WTC11 (cell line): ENCODE measurements at regions not wholly inside any gene's neighbourhood (a gene's known extent, or its start where the extent isn't known, plus 50 kb on each side); places are given as distances from the start of the nearest gene placed in this dataset.

Experiments used
- ATAC-seq: fragments of 200-7000 bp; cut with Tn5 transposase; 2 replicates; pipeline ENCODE4 v1.10.0; 2021; ENCODE audit warnings: mild to moderate bottlenecking, moderate library complexity
- CTCF ChIA-PET: fragments of 300-600 bp; sonication (Branson Sonifier 250); formaldehyde crosslinking; loops from one replicate; lab custom pipeline; 2021; ENCODE audit warnings: antibody characterized with exemption; lab: Charles Lee
- POLR2A ChIA-PET: fragments of 350-600 bp; sonication (Branson Sonifier 250); formaldehyde crosslinking; loops from one replicate; lab custom pipeline; 2021; ENCODE audit warnings: antibody characterized with exemption; lab: Charles Lee
- DNase-seq: peaks from one replicate; pipeline ENCODE4 v3.0.0; 2021; ENCODE audit warnings: low spot score
- H3K27ac Mint-ChIP-seq: 2 replicates; pipeline ENCODE4 v1.8.0; 2021; ENCODE audit warnings: mixed read lengths
- H3K27me3 Mint-ChIP-seq: 2 replicates; pipeline ENCODE4 v1.8.0; 2021; ENCODE audit warnings: low read depth, mild to moderate bottlenecking, moderate library complexity, mixed read lengths
- H3K36me3 Mint-ChIP-seq: 2 replicates; pipeline ENCODE4 v1.8.0; 2021; ENCODE audit warnings: mixed read lengths
- H3K4me1 Mint-ChIP-seq: 2 replicates; pipeline ENCODE4 v1.8.0; 2022; ENCODE audit warnings: mixed read lengths
- H3K4me3 Mint-ChIP-seq: 2 replicates; pipeline ENCODE4 v1.8.0; 2021; ENCODE audit warnings: mild to moderate bottlenecking, moderate library complexity, mixed read lengths
- H3K9me3 Mint-ChIP-seq: 2 replicates; pipeline ENCODE4 v1.8.0; 2021; ENCODE audit warnings: mixed read lengths
- CBFB ChIP-seq: sonication (generic); formaldehyde crosslinking; IDR thresholded peaks from 2 replicates; pipeline ENCODE4 v1.8.1; 2022; ENCODE audit warnings: mild to moderate bottlenecking, low read depth, missing genetic modification reagents
- FOXJ3 ChIP-seq: sonication (generic); formaldehyde crosslinking; IDR thresholded peaks from 2 replicates; pipeline ENCODE4 v1.9.0; 2021; ENCODE audit warnings: missing genetic modification reagents, mild to moderate bottlenecking, borderline replicate concordance
- JAZF1 ChIP-seq: fragments of 250-450 bp; sonication (Bioruptor Pico); IDR thresholded peaks from 2 replicates; pipeline ENCODE4 v1.9.0; 2021; ENCODE audit warnings: moderate library complexity, mild to moderate bottlenecking, inconsistent platforms
- KAT7 ChIP-seq: sonication (generic); formaldehyde crosslinking; IDR thresholded peaks from 2 replicates; pipeline ENCODE4 v1.8.1; 2023; ENCODE audit warnings: missing genetic modification reagents, mild to moderate bottlenecking, borderline replicate concordance
- MXD4 ChIP-seq: fragments of 250-450 bp; sonication (Bioruptor Pico); IDR thresholded peaks from 2 replicates; pipeline ENCODE4 v1.8.0; 2021; ENCODE audit warnings: mild to moderate bottlenecking, moderate library complexity, borderline replicate concordance
- MYBL2 ChIP-seq: sonication (generic); formaldehyde crosslinking; IDR thresholded peaks from 2 replicates; pipeline ENCODE4 v1.8.1; 2023; ENCODE audit warnings: mild to moderate bottlenecking, moderate library complexity, missing genetic modification reagents
- NFATC4 ChIP-seq: fragments of 250-450 bp; sonication (Bioruptor Pico); IDR thresholded peaks from 2 replicates; pipeline ENCODE4 v1.9.0; 2021; ENCODE audit warnings: mild to moderate bottlenecking
- RELA ChIP-seq: sonication (generic); formaldehyde crosslinking; IDR thresholded peaks from 2 replicates; pipeline ENCODE4 v1.8.1; 2022; ENCODE audit warnings: missing genetic modification reagents, mild to moderate bottlenecking, borderline replicate concordance
- SOX15 ChIP-seq: fragments of 250-450 bp; sonication (Bioruptor Pico); IDR thresholded peaks from 2 replicates; pipeline ENCODE4 v1.9.0; 2021; ENCODE audit warnings: mild to moderate bottlenecking
- TCF7 ChIP-seq: sonication (generic); formaldehyde crosslinking; IDR thresholded peaks from 2 replicates; pipeline ENCODE4 v1.8.0; 2022; ENCODE audit warnings: mild to moderate bottlenecking, low read depth, missing genetic modification reagents, moderate library complexity
- ZNF121 ChIP-seq: sonication (generic); formaldehyde crosslinking; IDR thresholded peaks from 2 replicates; pipeline ENCODE4 v1.8.0; 2023; ENCODE audit warnings: missing genetic modification reagents
- ZNF232 ChIP-seq: sonication (generic); formaldehyde crosslinking; IDR thresholded peaks from 2 replicates; pipeline ENCODE4 v1.8.0; 2022; ENCODE audit warnings: mild to moderate bottlenecking, missing genetic modification reagents
- ZNF317 ChIP-seq: sonication (generic); formaldehyde crosslinking; IDR thresholded peaks from 2 replicates; pipeline ENCODE4 v1.8.1; 2023; ENCODE audit warnings: low read depth, mild to moderate bottlenecking, moderate library complexity, missing genetic modification reagents, borderline replicate concordance
- TF ChIP-seq, protein P1 (sequence below): fragments of 250-450 bp; sonication (Bioruptor Pico); IDR thresholded peaks from 2 replicates; pipeline ENCODE4 v1.9.0; 2021; ENCODE audit warnings: mild to moderate bottlenecking, borderline replicate concordance
- TF ChIP-seq, protein P2 (sequence below): sonication (generic); formaldehyde crosslinking; IDR thresholded peaks from 2 replicates; pipeline ENCODE4 v1.8.1; 2023; ENCODE audit warnings: mild to moderate bottlenecking, missing genetic modification reagents
- TF ChIP-seq, protein P3 (sequence below): fragments of 250-450 bp; sonication (Bioruptor Pico); IDR thresholded peaks from 2 replicates; pipeline ENCODE4 v1.9.0; 2021; ENCODE audit warnings: mild to moderate bottlenecking
- TF ChIP-seq, protein P4 (sequence below): sonication (generic); formaldehyde crosslinking; conservative IDR thresholded peaks from 2 replicates; pipeline ENCODE4 v1.8.1; 2023; ENCODE audit warnings: mild to moderate bottlenecking, low read depth, missing genetic modification reagents, moderate library complexity
- TF ChIP-seq, protein P5 (sequence below): sonication (generic); formaldehyde crosslinking; IDR thresholded peaks from 2 replicates; pipeline ENCODE4 v1.8.0; 2023; ENCODE audit warnings: missing genetic modification reagents
- TF ChIP-seq, protein P6 (sequence below): fragments of 200-600 bp; IDR thresholded peaks from 2 replicates; pipeline ENCODE4 v1.8.0; 2022; ENCODE audit warnings: antibody characterized with exemption
- TF ChIP-seq, protein P7 (sequence below): sonication (generic); formaldehyde crosslinking; IDR thresholded peaks from 2 replicates; pipeline ENCODE4 v1.8.1; 2023; ENCODE audit warnings: mild to moderate bottlenecking, missing genetic modification reagents, moderate library complexity
- TF ChIP-seq, protein P8 (sequence below): fragments of 250-450 bp; sonication (Bioruptor Pico); IDR thresholded peaks from 2 replicates; pipeline ENCODE4 v1.9.0; 2021; ENCODE audit warnings: mild to moderate bottlenecking

DNA sequence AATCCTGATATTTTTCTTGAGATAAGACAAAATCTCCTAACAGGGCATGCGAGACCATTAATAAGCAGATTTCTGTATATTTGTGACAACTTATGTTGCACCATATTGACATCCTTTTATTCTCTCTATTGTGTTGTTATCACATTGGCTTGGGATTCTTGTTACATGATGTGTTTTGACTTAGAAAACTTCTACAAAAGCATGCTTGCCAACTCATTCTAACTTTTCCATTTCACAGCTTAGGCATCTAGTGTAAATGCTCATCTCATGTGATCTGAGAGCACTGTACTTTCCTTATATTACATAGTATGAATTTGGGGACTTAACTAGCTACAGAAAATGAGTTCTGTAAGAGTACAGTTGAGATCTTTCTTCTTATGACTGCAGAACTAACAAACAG, 1040.7 kb upstream of the ADGRB3 start:
- CTCF ChIA-PET: no interaction called here
- ATAC-seq (no peak), DNase-seq (no peak)
- POLR2A ChIA-PET: no interaction called here
- no peaks in the 10 kb centered on the region for H3K36me3 Mint-ChIP-seq
- no peak overlapping the region for H3K4me3 Mint-ChIP-seq
- no peaks in the 10 kb centered on the region for H3K27me3 Mint-ChIP-seq
- H3K9me3 Mint-ChIP-seq: peaks cover 4% of the 10 kb centered on the region; the same call in 1 of the 2 replicates
- TF ChIP-seq, protein P1, sequence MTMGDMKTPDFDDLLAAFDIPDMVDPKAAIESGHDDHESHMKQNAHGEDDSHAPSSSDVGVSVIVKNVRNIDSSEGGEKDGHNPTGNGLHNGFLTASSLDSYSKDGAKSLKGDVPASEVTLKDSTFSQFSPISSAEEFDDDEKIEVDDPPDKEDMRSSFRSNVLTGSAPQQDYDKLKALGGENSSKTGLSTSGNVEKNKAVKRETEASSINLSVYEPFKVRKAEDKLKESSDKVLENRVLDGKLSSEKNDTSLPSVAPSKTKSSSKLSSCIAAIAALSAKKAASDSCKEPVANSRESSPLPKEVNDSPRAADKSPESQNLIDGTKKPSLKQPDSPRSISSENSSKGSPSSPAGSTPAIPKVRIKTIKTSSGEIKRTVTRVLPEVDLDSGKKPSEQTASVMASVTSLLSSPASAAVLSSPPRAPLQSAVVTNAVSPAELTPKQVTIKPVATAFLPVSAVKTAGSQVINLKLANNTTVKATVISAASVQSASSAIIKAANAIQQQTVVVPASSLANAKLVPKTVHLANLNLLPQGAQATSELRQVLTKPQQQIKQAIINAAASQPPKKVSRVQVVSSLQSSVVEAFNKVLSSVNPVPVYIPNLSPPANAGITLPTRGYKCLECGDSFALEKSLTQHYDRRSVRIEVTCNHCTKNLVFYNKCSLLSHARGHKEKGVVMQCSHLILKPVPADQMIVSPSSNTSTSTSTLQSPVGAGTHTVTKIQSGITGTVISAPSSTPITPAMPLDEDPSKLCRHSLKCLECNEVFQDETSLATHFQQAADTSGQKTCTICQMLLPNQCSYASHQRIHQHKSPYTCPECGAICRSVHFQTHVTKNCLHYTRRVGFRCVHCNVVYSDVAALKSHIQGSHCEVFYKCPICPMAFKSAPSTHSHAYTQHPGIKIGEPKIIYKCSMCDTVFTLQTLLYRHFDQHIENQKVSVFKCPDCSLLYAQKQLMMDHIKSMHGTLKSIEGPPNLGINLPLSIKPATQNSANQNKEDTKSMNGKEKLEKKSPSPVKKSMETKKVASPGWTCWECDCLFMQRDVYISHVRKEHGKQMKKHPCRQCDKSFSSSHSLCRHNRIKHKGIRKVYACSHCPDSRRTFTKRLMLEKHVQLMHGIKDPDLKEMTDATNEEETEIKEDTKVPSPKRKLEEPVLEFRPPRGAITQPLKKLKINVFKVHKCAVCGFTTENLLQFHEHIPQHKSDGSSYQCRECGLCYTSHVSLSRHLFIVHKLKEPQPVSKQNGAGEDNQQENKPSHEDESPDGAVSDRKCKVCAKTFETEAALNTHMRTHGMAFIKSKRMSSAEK (CRISPR knock-in tag): no peak
- TF ChIP-seq RELA (CRISPR knock-in tag) (no peak), FOXJ3 (no peak), JAZF1 (CRISPR knock-in tag) (no peak), SOX15 (CRISPR knock-in tag) (no peak), KAT7 (CRISPR knock-in tag) (no peak)
- TF ChIP-seq, protein P2, sequence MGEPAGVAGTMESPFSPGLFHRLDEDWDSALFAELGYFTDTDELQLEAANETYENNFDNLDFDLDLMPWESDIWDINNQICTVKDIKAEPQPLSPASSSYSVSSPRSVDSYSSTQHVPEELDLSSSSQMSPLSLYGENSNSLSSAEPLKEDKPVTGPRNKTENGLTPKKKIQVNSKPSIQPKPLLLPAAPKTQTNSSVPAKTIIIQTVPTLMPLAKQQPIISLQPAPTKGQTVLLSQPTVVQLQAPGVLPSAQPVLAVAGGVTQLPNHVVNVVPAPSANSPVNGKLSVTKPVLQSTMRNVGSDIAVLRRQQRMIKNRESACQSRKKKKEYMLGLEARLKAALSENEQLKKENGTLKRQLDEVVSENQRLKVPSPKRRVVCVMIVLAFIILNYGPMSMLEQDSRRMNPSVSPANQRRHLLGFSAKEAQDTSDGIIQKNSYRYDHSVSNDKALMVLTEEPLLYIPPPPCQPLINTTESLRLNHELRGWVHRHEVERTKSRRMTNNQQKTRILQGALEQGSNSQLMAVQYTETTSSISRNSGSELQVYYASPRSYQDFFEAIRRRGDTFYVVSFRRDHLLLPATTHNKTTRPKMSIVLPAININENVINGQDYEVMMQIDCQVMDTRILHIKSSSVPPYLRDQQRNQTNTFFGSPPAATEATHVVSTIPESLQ: no peak
- TF ChIP-seq, protein P3, sequence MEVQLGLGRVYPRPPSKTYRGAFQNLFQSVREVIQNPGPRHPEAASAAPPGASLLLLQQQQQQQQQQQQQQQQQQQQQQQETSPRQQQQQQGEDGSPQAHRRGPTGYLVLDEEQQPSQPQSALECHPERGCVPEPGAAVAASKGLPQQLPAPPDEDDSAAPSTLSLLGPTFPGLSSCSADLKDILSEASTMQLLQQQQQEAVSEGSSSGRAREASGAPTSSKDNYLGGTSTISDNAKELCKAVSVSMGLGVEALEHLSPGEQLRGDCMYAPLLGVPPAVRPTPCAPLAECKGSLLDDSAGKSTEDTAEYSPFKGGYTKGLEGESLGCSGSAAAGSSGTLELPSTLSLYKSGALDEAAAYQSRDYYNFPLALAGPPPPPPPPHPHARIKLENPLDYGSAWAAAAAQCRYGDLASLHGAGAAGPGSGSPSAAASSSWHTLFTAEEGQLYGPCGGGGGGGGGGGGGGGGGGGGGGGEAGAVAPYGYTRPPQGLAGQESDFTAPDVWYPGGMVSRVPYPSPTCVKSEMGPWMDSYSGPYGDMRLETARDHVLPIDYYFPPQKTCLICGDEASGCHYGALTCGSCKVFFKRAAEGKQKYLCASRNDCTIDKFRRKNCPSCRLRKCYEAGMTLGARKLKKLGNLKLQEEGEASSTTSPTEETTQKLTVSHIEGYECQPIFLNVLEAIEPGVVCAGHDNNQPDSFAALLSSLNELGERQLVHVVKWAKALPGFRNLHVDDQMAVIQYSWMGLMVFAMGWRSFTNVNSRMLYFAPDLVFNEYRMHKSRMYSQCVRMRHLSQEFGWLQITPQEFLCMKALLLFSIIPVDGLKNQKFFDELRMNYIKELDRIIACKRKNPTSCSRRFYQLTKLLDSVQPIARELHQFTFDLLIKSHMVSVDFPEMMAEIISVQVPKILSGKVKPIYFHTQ: no peak
- TF ChIP-seq, protein P4, sequence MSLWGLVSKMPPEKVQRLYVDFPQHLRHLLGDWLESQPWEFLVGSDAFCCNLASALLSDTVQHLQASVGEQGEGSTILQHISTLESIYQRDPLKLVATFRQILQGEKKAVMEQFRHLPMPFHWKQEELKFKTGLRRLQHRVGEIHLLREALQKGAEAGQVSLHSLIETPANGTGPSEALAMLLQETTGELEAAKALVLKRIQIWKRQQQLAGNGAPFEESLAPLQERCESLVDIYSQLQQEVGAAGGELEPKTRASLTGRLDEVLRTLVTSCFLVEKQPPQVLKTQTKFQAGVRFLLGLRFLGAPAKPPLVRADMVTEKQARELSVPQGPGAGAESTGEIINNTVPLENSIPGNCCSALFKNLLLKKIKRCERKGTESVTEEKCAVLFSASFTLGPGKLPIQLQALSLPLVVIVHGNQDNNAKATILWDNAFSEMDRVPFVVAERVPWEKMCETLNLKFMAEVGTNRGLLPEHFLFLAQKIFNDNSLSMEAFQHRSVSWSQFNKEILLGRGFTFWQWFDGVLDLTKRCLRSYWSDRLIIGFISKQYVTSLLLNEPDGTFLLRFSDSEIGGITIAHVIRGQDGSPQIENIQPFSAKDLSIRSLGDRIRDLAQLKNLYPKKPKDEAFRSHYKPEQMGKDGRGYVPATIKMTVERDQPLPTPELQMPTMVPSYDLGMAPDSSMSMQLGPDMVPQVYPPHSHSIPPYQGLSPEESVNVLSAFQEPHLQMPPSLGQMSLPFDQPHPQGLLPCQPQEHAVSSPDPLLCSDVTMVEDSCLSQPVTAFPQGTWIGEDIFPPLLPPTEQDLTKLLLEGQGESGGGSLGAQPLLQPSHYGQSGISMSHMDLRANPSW (CRISPR knock-in tag): no peak
- H3K4me1 Mint-ChIP-seq: no peaks in the 10 kb centered on the region
- H3K27ac Mint-ChIP-seq: no peak overlapping the region

DNA sequence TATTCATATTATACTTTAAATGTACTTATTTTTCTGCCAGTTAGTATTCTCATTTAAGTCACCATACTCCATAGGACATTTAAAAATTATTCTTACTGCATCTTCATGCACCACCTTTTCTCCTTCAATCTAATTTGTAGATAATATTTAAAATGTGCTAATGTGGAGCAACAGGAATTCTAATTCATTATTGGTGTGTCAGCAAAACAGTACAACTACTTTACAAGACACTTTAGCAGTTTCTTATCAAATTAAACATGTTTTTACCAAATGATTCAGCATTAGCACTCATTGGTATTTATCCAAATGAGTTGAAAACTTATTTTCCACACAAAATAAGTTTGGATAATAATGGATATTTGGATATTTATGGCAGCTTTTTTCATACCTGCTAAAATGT, 1041.8 kb upstream of the ADGRB3 start:
- H3K4me1 Mint-ChIP-seq: no peaks in the 10 kb centered on the region
- H3K9me3 Mint-ChIP-seq: peaks cover 5% of the 10 kb centered on the region; the same call in 1 of the 2 replicates
- no peaks in the 10 kb centered on the region for H3K27me3 Mint-ChIP-seq
- no peak for ATAC-seq
- ChIA-PET POLR2A (no interaction called here), CTCF (no interaction called here)
- no peak overlapping the region for H3K27ac Mint-ChIP-seq
- H3K4me3 Mint-ChIP-seq: no peak overlapping the region
- H3K36me3 Mint-ChIP-seq: no peaks in the 10 kb centered on the region
- no peak for DNase-seq
- no peak for TF ChIP-seq TCF7 (CRISPR knock-in tag)
- no peak for TF ChIP-seq JAZF1 (CRISPR knock-in tag)
- TF ChIP-seq, protein P5, sequence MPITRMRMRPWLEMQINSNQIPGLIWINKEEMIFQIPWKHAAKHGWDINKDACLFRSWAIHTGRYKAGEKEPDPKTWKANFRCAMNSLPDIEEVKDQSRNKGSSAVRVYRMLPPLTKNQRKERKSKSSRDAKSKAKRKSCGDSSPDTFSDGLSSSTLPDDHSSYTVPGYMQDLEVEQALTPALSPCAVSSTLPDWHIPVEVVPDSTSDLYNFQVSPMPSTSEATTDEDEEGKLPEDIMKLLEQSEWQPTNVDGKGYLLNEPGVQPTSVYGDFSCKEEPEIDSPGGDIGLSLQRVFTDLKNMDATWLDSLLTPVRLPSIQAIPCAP (CRISPR knock-in tag): no peak
- TF ChIP-seq NFATC4: no peak
- TF ChIP-seq ZNF232: no peak
- TF ChIP-seq MYBL2 (CRISPR knock-in tag): no peak
- TF ChIP-seq, protein P6, sequence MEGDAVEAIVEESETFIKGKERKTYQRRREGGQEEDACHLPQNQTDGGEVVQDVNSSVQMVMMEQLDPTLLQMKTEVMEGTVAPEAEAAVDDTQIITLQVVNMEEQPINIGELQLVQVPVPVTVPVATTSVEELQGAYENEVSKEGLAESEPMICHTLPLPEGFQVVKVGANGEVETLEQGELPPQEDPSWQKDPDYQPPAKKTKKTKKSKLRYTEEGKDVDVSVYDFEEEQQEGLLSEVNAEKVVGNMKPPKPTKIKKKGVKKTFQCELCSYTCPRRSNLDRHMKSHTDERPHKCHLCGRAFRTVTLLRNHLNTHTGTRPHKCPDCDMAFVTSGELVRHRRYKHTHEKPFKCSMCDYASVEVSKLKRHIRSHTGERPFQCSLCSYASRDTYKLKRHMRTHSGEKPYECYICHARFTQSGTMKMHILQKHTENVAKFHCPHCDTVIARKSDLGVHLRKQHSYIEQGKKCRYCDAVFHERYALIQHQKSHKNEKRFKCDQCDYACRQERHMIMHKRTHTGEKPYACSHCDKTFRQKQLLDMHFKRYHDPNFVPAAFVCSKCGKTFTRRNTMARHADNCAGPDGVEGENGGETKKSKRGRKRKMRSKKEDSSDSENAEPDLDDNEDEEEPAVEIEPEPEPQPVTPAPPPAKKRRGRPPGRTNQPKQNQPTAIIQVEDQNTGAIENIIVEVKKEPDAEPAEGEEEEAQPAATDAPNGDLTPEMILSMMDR: no peak
- no peak for TF ChIP-seq MXD4 (CRISPR knock-in tag)
- TF ChIP-seq, protein P7, sequence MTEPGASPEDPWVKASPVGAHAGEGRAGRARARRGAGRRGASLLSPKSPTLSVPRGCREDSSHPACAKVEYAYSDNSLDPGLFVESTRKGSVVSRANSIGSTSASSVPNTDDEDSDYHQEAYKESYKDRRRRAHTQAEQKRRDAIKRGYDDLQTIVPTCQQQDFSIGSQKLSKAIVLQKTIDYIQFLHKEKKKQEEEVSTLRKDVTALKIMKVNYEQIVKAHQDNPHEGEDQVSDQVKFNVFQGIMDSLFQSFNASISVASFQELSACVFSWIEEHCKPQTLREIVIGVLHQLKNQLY (CRISPR knock-in tag): no peak
- TF ChIP-seq, protein P8, sequence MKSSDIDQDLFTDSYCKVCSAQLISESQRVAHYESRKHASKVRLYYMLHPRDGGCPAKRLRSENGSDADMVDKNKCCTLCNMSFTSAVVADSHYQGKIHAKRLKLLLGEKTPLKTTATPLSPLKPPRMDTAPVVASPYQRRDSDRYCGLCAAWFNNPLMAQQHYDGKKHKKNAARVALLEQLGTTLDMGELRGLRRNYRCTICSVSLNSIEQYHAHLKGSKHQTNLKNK: no peak
- no peak for TF ChIP-seq ZNF317 (CRISPR knock-in tag)
- TF ChIP-seq CBFB (CRISPR knock-in tag): no peak
- no peak for TF ChIP-seq ZNF121 (CRISPR knock-in tag)
